SHP77 (cell line): ENCODE measurements at regions not wholly inside any gene's neighbourhood (a gene's known extent, or its start where the extent isn't known, plus 50 kb on each side); places are given as distances from the start of the nearest gene placed in this dataset.
"Not testable (repeated sequence)": the region's sequence is repeated elsewhere in the genome, so short reads cannot be mapped to it uniquely, and the experiment has no call there.

Experiments used
- DNase-seq, 2 experiments: peaks; one replicate each; lab custom pipeline; 2025; lab: John Stamatoyannopoulos, UW

DNA sequence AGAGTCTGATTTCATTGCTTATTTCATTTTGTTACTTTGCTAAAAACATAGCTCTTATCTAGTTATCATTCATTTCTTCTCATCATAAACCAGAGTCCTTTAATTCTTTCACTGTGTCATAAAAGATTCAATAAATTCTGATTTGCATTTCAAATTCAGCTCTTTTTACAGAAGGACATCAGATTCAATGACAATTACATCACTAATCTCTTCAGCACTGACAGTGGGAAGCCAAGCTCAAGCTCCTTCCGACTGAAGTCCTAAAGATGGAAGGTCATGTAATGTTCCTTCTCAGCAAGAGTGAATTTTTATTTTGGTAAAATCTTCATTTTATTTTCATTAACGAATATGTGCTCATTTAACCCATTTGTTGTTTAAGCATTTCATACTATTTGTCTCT lies 530.7 kb upstream of the ADGRL2 start:
- DNase-seq = no peak

GRCh38 chr1:81264976-81265375 lies 535.8 kb upstream of the ADGRL2 start:
- no peak for DNase-seq

GRCh38 chr1:81259625-81260411 lies 540.9 kb upstream of the ADGRL2 start:
- no peak for DNase-seq

GRCh38 chr1:81254560-81254959 lies 546.2 kb upstream of the ADGRL2 start:
- no peak for DNase-seq

DNA sequence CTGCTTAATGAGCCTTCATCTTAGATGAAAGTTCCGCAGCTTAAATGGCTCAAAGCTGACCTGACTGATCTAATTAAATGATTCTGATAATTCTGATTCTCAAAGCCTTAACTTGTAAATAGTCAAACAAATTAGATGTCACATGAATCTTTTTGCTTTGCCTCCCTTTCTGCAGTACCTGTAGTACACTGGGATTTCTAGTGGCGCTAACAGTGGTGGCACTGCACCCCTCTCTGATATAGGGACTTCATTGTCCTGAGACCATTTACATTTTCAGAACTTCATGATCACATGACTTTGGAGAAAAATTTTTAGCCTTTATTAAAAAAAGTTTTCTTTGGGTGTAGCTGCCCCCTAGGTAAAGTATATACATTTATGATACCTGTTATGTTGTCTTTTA lies 546.7 kb upstream of the ADGRL2 start:
- no peak for DNase-seq

DNA sequence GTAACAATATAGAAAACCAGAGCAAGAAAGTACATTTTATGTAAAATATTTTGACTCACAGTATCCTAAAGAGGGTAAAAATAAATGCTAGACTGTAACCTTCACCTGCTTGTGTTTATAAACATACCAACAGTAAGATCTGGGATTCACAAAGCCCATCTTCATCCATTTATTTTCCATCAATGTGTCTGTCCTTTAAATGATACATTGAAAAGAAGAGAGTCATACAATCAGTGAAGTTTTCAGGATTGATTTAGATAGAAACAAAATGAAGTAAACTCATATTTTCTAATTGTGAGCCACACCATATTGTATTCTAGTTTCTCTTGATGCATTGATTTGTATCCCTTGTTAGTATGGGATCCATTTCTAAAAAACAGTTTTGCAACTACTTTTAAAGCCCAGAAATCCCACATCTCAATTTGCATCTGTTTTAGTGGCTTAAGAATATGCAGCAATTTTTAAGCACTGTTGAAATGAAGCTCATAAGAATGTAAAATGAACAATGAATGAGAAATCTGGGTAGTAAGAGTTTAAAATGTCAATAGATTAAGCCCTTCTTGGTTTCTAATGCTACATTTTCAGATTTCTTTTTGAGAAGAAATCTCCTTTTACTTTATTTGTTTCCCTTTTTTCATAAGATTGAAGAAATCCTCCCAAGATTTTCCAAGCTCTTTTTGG lies 548.1 kb upstream of the ADGRL2 start:
- DNase-seq = no peak

DNA sequence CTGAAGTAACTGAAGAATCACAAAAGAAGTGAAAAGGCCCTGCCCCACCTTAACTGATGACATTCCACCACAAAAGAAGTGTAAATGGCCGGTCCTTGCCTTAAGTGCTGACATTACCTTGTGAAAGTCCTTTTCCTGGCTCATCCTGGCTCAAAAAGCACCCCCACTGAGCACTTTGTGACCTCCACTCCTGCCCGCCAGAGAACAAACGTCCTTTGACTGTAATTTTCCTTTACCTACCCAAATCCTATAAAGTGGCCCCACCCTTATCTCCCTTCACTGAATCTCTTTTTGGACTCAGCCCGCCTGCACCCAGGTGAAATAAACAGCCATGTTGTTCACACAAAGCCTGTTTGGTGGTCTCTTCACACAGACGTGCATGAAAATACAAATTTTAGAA lies 549.9 kb upstream of the ADGRL2 start:
- DNase-seq = not testable (repeated sequence)

GRCh38 chr1:81245084-81245715 lies 555.5 kb upstream of the ADGRL2 start:
- DNase-seq = not testable (repeated sequence)

GRCh38 chr1:81244612-81245011 lies 556.1 kb upstream of the ADGRL2 start:
- DNase-seq = not testable (repeated sequence)

GRCh38 chr1:81242103-81242502 lies 558.6 kb upstream of the ADGRL2 start:
- DNase-seq = no peak

DNA sequence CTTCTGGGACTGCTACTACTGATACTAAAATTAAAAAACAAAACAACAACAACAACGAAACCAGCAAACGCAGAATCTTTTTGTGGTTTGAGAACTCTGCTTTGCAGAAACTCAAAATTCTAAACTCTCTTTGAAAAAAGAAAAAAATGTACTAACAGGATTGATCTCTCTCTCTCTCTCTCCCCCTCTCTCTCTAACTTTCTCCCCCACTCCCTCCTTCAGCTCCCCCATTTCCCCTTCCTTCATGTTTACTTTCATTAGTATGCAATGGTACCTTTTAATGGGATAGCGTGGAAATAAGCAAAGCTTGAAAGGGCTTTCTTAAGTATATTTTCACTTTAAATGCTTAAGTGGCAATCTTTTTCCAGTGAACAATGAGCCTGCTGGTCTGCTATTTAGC lies 562.6 kb upstream of the ADGRL2 start:
- DNase-seq = no peak

DNA sequence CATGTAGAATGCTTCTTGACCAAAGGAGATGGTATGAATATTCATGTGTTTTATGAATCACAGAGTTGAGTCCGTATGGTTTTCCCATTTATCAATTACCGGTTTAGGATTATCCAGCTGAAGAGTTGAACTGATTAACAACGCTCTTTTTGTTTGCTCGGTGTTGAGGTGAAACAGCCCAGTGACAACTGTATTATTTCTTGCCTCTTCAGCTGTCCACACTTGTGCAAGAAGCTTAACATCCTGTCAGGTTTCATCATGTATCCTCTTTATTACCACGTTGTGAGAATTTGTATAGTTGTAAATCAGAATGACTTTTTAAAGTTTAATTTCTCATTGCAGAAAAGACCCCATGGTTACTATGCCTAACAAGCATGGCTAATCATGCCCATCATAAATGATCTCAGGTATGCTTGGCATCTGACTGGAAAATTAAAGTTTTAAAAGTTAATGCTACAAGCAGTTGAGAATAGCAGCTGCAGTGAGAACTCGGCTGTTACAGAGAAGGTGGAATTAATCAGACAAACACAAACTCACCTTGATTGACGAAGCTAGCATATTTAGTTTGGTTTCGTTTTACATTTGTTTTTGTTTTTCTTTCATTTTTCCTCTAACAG lies 563.2 kb upstream of the ADGRL2 start:
- DNase-seq = peak; percentile 23 to 49

- no peak for DNase-seq
Observed at GRCh38 chr1:81234237-81234636, 566.5 kb upstream of the ADGRL2 start.

- no peak for DNase-seq
Observed at GRCh38 chr1:81233591-81233990, 567.1 kb upstream of the ADGRL2 start.

GRCh38 chr1:81232420-81232819 lies 568.3 kb upstream of the ADGRL2 start:
- DNase-seq = no peak

- DNase-seq = no peak
Observed at GRCh38 chr1:81231729-81232038, 569.0 kb upstream of the ADGRL2 start.

DNA sequence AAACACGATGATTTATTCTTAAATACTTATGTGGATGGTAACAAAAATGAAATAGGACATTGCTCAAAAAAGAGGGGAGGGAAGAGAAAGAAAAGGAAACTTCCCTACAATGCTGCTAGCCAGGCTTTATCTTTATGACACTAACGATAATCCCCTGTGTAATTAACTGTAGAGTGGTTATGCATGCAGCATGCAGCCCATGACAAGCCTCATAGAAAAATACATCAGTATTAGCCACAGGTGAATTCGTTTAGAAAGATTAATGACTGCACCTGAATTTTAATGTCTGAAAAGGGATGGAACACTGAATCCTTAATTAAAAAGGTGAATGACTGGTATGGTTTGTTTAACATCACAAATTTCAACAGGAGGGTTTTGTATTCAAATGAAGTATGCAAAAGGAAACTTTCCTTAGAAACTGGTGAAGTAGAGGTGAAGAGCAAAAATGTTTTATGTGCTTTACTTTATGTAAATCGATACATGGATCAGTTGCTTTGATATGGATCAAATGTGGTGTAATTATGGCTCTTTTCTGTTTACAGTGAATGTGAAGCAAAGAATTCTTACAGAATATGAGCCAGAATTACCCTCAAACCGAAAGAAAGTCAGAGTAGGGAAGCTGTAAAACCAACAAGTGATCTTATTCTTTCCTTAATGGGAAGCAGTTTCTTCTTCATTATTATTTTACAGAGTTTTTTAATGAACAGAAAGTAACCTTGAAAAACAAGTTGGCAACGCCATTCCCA lies 569.6 kb upstream of the ADGRL2 start:
- DNase-seq = no peak

- DNase-seq = no peak
Observed at GRCh38 chr1:81228926-81229325, 571.8 kb upstream of the ADGRL2 start.

DNA sequence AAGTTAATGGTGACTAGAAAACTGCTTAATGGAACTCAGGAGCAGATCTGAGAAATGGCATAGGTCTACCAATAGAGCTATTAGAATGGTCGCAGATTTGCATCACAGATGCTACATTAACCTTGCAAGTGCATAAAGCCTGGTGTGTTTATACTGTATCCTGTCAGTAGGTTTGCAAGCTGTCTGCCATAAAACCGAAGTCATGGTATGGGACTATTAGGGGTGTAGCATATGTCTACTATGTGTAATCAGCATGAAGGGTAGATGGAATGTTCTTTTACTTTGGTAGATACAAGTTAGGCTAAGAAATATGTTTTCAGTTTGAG lies 574.2 kb upstream of the ADGRL2 start:
- no peak for DNase-seq

- DNase-seq = no peak
Observed at GRCh38 chr1:81225789-81226602, 574.7 kb upstream of the ADGRL2 start.

DNA sequence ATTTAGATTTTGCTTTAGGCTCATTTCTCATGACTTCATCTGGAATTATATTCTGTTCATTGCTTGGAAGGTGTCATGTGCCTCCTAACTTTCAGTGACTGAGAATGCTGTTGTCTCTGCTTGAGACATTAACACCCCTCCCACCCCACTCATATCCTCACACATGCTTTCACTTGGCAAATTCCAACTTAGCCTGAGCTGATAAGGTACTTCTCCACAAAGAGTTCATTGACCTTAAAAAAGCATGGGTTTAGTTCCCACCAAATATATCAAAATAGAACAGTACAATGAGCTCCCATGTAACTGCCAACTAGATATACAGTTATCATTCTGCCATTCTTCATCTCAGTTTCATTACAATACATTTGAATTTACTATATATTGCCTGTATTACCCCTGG lies 576.5 kb upstream of the ADGRL2 start:
- no peak for DNase-seq
